ENCODE measurements at regions not wholly inside any gene's neighbourhood (a gene's known extent, or its start where the extent isn't known, plus 50 kb on each side); places are given as distances from the start of the nearest gene placed in this dataset.

GRCh38 chr6:14921170-14921569, 324.7 kb upstream of the JARID2 start:
- DNase-seq, result peak in 7 of 14 donors; percentile 7 to 39 (median 24)

- DNase-seq, result peak in 8 of 14 donors; percentile 4 to 60 (median 22)
Observed at GRCh38 chr6:14921878-14922671, 323.8 kb upstream of the JARID2 start.

- DNase-seq, result peak in 1 of 14 donors; percentile 22
Observed at GRCh38 chr6:14922706-14923460, 323.0 kb upstream of the JARID2 start.

- DNase-seq, result no peak
Observed at GRCh38 chr6:14924126-14925024, 321.5 kb upstream of the JARID2 start.

- no peak for DNase-seq
Observed at GRCh38 chr6:14925025-14925698, 320.7 kb upstream of the JARID2 start.

GRCh38 chr6:14925699-14926026, 320.2 kb upstream of the JARID2 start:
- no peak for DNase-seq

GRCh38 chr6:14927398-14927797, 318.5 kb upstream of the JARID2 start:
- DNase-seq, result no peak

- no peak for DNase-seq
Observed at GRCh38 chr6:14929291-14929690, 316.6 kb upstream of the JARID2 start.

- DNase-seq, result no peak
Observed at GRCh38 chr6:14930366-14930989, 315.4 kb upstream of the JARID2 start.

- peak in 8 of 14 donors; percentile 12 to 55 (median 30) for DNase-seq
Observed at GRCh38 chr6:14932485-14933182, 313.2 kb upstream of the JARID2 start.

- peak in 1 of 14 donors; percentile 39 for DNase-seq
Observed at GRCh38 chr6:14933183-14933544, 312.7 kb upstream of the JARID2 start.

GRCh38 chr6:14934013-14934412, 311.9 kb upstream of the JARID2 start:
- DNase-seq, result no peak

- no peak for DNase-seq
Observed at GRCh38 chr6:14934844-14935243, 311.0 kb upstream of the JARID2 start.

GRCh38 chr6:14936861-14937260, 309.0 kb upstream of the JARID2 start:
- DNase-seq, result no peak

- no peak for DNase-seq
Observed at GRCh38 chr6:14943116-14943515, 302.8 kb upstream of the JARID2 start.

GRCh38 chr6:14944593-14944992, 301.3 kb upstream of the JARID2 start:
- no peak for DNase-seq

- DNase-seq, result no peak
Observed at GRCh38 chr6:14945461-14946185, 300.2 kb upstream of the JARID2 start.

GRCh38 chr6:14946753-14947152, 299.1 kb upstream of the JARID2 start:
- no peak for DNase-seq

GRCh38 chr6:14948586-14949245, 297.2 kb upstream of the JARID2 start:
- DNase-seq, result no peak

All from C1 segment of cervical spinal cord (tissue), 14 donors.